GM19324 (cell line): ENCODE measurements at regions not wholly inside any gene's neighbourhood (a gene's known extent, or its start where the extent isn't known, plus 50 kb on each side); places are given as distances from the start of the nearest gene placed in this dataset.
"Not testable (repeated sequence)": the region's sequence is repeated elsewhere in the genome, so short reads cannot be mapped to it uniquely, and the experiment has no call there.

Source experiments
- ATAC-seq: cut with Tn5 transposase; IDR thresholded peaks from one replicate; pipeline ENCODE4 v1.9.1; 2021; ENCODE audit warnings: mild to moderate bottlenecking, moderate library complexity; ENCODE audit not compliant: unreplicated experiment, low FRiP score

GRCh38 chr11:97883086-97883485 lies 1137.7 kb upstream of the CNTN5 start:
- ATAC-seq: no peak

- ATAC-seq: no peak
These were observed 1132.1 kb upstream of the CNTN5 start for GRCh38 chr11:97888641-97889040.

DNA sequence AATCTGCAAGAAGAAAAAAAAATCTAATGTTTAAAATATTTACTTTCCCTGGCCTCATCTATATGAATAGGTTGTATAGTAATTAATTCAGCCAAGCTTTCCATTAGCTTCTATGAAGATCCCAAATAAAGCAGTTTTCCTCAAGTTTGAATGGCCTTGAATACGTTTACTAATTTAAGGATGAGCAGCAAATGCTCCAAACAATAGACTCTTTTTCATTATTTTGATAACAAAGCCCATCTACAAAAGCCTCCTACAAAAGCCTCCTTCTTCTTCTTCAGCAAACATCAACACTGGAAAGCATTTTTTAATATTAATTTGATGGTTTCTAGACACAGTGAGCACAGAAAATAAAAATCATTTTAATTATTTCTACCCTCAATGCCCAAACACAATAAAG lies 1130.3 kb upstream of the CNTN5 start:
- ATAC-seq: no peak

GRCh38 chr11:97893612-97894011 lies 1127.1 kb upstream of the CNTN5 start:
- ATAC-seq: no peak

DNA sequence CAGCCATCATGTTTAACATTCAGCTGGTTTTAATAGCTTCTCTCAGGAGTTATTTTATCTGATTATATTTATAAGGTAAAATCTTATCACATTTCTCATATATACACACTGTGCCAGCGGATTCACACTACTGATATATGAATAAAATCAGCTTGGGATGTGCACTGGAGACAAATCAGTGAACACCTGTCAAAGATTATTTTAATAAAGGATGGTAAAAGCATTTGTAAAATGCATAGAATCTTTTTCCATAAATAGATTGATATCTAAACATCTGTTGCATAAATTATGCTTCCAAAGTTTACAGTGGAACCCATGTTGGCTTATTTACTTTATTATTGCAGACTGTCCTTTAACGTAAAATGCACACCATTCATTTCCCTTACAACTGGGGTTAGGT lies 1125.8 kb upstream of the CNTN5 start:
- ATAC-seq: no peak

- no peak for ATAC-seq
These were observed 1125.2 kb upstream of the CNTN5 start for GRCh38 chr11:97895572-97895971.

DNA sequence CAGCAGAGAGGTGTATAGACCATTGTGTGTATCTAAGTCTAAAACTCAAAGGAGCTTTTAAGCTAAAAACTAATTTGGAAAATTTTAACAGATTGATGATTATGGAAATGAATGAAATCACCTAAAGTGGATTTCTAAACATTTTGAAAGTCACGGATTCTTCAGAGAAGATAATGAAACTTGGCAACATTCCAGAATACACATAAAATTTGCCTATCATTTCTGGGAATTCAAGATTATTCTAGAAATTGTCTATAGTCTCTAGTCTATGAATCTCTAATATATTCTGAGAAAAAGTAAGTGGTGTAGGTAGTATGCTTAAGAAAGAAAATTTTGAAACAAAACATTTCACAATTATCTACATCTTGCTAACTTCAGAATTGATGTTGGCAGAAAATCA lies 1117.9 kb upstream of the CNTN5 start:
- no peak for ATAC-seq

- ATAC-seq: no peak
These were observed 1115.6 kb upstream of the CNTN5 start for GRCh38 chr11:97905101-97905500.

DNA sequence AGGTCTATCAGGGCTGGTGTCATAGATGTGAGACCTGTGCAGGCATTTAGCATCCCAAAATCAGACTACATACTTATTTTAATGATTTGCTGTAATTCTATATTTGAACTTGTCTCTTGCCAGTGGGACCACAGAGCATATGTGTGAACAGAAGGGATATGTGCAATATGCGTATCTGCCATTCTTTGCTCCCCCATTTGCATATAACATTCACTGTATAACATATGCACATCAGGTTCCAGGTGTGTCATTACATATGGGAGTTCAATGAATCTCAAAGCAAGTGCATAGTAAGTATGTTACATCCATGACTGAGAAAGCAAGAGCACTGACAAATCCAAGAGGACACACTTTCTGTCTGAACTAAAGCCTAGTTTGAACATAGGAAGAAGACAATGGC lies 1115.1 kb upstream of the CNTN5 start:
- no peak for ATAC-seq

DNA sequence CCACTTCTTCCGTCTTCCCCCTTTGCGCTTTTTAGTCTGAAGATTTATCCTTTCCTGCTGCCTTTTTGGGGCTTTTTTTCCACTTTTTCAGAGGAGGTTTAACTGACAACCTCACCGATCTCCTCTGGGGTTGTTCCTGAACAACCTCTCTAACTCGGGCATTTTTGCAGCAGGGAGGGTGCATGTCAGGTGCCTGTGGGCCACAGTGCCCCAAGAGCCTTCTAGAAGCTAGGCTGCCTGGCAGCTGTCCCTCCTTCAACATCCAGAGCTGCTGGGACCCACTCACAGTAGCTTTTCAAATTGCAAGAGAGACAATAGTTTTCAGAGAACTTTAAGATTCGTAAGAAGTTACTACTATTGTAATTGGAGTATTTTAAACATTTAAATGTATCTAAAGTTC lies 1112.4 kb upstream of the CNTN5 start:
- no peak for ATAC-seq

DNA sequence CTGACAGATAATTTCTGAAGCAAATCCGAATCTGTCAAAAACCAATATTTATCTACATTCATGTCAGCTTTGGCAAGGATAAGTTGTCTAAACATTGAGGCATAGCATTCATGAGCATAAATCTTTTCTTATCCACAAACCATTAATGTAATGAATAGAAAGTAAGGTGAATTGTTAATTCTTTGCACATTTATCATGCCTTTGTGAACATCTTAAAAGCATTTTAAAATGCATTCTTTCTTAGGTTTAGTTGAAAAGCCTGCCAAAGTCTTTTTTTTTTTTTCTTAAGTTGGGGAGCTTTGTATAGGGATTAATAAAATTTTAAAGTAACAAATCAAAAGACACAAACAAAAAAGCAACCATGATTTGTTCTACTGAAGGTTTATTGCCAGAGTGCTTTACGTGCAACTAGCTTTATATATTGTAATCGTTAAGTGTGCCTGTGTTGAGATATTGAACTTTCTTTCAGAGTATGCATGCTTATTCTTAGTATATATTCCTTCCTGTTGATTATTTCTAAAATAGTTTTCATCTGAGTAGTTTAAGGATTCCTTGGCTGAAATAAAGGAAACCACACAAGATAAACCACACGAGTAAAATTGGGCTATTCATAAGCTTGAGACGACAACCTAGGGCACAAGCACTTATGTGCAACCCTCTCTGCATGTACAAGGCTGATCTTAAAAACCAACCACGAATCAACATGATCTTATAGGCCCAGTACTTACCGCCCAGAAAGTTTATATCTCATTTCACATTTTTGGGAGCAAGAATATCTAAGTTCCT lies 1110.9 kb upstream of the CNTN5 start:
- ATAC-seq: no peak

- no peak for ATAC-seq
These were observed 1108.1 kb upstream of the CNTN5 start for GRCh38 chr11:97912629-97913028.

DNA sequence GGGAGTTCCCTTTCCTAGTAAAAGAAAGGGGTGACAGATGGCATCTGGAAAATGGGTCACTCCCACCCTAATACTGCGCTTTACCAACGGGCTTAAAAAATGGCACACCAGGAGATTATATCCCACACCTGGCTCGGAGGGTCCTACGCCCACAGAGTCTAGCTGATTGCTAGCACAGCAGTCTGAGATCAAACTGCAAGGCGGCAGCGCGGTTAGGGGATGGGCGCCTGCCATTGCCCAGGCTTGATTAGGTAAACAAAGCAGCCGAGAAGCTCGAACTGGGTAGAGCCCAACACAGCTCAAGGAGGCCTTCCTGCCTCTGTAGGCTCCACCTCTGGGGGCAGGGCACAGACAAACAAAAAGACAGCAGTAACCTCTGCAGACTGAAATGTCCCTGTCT lies 1097.8 kb upstream of the CNTN5 start:
- not testable (repeated sequence) for ATAC-seq

DNA sequence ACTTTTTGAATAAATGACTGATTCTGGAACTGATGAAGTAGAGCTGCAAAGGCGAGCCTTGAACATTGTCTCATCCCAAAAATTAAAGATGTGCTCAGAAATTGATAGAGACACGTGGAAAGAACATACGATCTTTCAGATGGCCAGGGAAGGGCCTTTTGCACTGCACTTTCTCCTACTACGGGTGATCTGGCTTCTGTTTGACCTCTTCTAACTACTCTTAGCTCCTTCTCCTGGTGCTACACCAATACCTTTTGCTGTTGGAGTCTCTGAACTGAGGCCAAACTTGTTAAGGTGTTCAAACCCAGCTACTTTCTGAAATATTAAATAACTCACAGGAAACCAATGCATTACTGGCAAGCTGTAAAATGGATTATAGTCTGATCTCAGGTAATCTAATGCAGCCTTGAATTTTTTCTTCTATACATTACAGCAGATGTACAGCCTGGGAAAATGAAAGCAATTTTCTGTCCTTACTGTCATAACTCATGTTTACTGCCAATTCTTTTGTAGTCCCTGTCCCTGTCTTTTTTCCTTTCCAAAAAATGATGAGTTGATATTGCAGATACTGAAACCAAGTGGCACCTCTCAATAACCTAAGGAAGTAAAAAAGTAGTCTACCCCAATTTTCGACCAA lies 1086.1 kb upstream of the CNTN5 start:
- no peak for ATAC-seq

DNA sequence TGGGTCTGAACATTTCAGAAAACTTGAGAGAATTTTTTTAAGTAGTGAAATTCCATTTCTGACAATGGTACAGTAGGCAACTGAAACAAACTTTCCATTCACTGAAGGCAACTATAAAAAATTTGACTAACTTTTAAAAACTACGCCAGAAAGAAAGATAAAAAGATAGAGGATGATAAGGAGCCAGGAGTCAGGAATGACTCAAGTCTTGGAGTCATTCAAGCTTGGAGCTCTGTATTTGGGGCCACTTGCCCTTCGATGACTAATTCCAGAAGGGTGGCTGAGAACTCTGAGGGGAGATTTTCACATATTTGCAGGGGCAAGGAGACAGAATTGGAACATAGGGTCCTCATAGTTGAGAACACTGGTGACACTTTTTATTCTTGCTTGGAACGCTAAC lies 1083.2 kb upstream of the CNTN5 start:
- ATAC-seq: no peak

GRCh38 chr11:97938789-97939188 lies 1082.0 kb upstream of the CNTN5 start:
- no peak for ATAC-seq

- no peak for ATAC-seq
These were observed 1077.3 kb upstream of the CNTN5 start for GRCh38 chr11:97943493-97943892.

GRCh38 chr11:97948793-97949192 lies 1072.0 kb upstream of the CNTN5 start:
- ATAC-seq: no peak

- ATAC-seq: no peak
These were observed 1065.2 kb upstream of the CNTN5 start for GRCh38 chr11:97955595-97955994.

DNA sequence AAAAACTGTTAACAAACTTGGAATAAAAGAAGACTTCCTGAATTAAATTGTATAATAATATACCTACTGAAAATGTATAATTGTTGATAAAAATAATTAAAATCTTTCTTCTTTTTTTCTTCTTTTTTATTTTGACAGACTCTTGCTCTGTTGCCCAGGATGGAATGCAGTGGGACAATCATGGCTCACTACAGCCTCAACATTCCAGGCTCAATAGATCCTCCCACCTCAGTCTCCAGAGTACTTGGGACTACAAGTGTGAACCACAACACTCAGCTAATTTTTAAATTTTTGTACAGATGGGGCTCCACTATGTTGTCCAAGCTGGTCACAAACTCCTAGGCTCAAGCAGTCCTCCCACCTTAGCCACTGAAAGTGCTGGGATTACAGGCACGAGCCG lies 1063.8 kb upstream of the CNTN5 start:
- no peak for ATAC-seq

- ATAC-seq: no peak
These were observed 1059.3 kb upstream of the CNTN5 start for GRCh38 chr11:97961431-97961830.

GRCh38 chr11:97962758-97963157 lies 1058.0 kb upstream of the CNTN5 start:
- ATAC-seq: no peak
